Hypothalamus (tissue), 51 donors: ENCODE measurements at regions not wholly inside any gene's neighbourhood (a gene's known extent, or its start where the extent isn't known, plus 50 kb on each side); places are given as distances from the start of the nearest gene placed in this dataset.
"Not testable (repeated sequence)": the region's sequence is repeated elsewhere in the genome, so short reads cannot be mapped to it uniquely, and the experiment has no call there.

Experiments
- DNase-seq, 51 donors: peaks; one replicate each; lab custom pipeline; 2025; lab: John Stamatoyannopoulos, UW

- DNase-seq: no peak
Measured at GRCh38 chr3:174536319-174536718, 322.8 kb upstream of the NAALADL2 start.

GRCh38 chr3:174538151-174538550 lies 321.0 kb upstream of the NAALADL2 start:
- no peak for DNase-seq

GRCh38 chr3:174540116-174540908 lies 318.8 kb upstream of the NAALADL2 start:
- no peak for DNase-seq

- DNase-seq: no peak
Measured at GRCh38 chr3:174541708-174542315, 317.3 kb upstream of the NAALADL2 start.

GRCh38 chr3:174547801-174548435 lies 311.2 kb upstream of the NAALADL2 start:
- no peak for DNase-seq

- DNase-seq: no peak
Measured at GRCh38 chr3:174548841-174549623, 310.1 kb upstream of the NAALADL2 start.

- DNase-seq: no peak
Measured at GRCh38 chr3:174581558-174581957, 277.6 kb upstream of the NAALADL2 start.

- DNase-seq: no peak
Measured at GRCh38 chr3:174583396-174583795, 275.7 kb upstream of the NAALADL2 start.

GRCh38 chr3:174587137-174587536 lies 272.0 kb upstream of the NAALADL2 start:
- DNase-seq: not testable (repeated sequence)

GRCh38 chr3:174596447-174596982 lies 262.6 kb upstream of the NAALADL2 start:
- DNase-seq: no peak

GRCh38 chr3:174598885-174599439 lies 260.2 kb upstream of the NAALADL2 start:
- no peak for DNase-seq

GRCh38 chr3:174613173-174613572 lies 246.0 kb upstream of the NAALADL2 start:
- no peak for DNase-seq

GRCh38 chr3:174614036-174614435 lies 245.1 kb upstream of the NAALADL2 start:
- DNase-seq: no peak

GRCh38 chr3:174618368-174619080 lies 240.6 kb upstream of the NAALADL2 start:
- no peak for DNase-seq

- no peak for DNase-seq
Measured at GRCh38 chr3:174619239-174619638, 239.9 kb upstream of the NAALADL2 start.

GRCh38 chr3:174620138-174620537 lies 239.0 kb upstream of the NAALADL2 start:
- DNase-seq: no peak

GRCh38 chr3:174620855-174621472 lies 238.2 kb upstream of the NAALADL2 start:
- DNase-seq: no peak

- DNase-seq: no peak
Measured at GRCh38 chr3:174633342-174633741, 225.8 kb upstream of the NAALADL2 start.

GRCh38 chr3:174636451-174636850 lies 222.7 kb upstream of the NAALADL2 start:
- DNase-seq: no peak
